HL-60 (cell line): ENCODE measurements at regions not wholly inside any gene's neighbourhood (a gene's known extent, or its start where the extent isn't known, plus 50 kb on each side); places are given as distances from the start of the nearest gene placed in this dataset.

Experiments used
- GABPA ChIP-seq: IDR thresholded peaks from 2 replicates; pipeline ENCODE4 v1.6.1; 2012; ENCODE audit warnings: low read depth
- POLR2AphosphoS5 ChIP-seq: IDR thresholded peaks from 2 replicates; pipeline ENCODE4 v1.6.1; 2012; ENCODE audit warnings: low read depth
- SPI1 ChIP-seq: IDR thresholded peaks from 2 replicates; pipeline ENCODE4 v1.6.1; 2012; ENCODE audit warnings: low read depth, mild to moderate bottlenecking, borderline replicate concordance
- TF ChIP-seq, protein P1 (sequence below): IDR thresholded peaks from one replicate; pipeline ENCODE4 v1.5.1; 2011; ENCODE audit warnings: low read length, control low read depth, inconsistent platforms; ENCODE audit not compliant: insufficient read depth
- TF ChIP-seq, protein P2 (sequence below): IDR thresholded peaks from 2 replicates; pipeline ENCODE4 v1.6.1; 2012; ENCODE audit warnings: low read depth; ENCODE audit not compliant: insufficient replicate concordance

DNA sequence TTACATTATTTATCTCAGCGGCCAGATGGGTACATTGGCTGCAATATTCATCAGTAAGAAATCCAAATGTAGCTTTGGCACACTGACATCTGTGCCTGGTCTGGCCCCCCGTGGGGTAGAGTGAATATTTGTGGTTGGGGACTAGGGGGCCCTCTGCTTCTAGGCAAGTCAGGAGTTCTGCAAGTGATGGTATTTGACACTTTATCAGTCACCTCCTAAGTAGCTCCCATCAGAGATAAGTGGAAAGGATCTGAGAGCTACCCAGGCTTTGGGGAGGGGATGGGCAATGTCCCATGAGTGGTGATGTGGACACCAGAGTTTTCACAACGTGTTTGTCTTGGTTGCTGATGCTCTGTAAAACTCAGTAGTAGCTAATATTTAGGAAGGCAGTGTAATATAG is 609.9 kb upstream of the RBFOX1 start:
- TF ChIP-seq, protein P1, sequence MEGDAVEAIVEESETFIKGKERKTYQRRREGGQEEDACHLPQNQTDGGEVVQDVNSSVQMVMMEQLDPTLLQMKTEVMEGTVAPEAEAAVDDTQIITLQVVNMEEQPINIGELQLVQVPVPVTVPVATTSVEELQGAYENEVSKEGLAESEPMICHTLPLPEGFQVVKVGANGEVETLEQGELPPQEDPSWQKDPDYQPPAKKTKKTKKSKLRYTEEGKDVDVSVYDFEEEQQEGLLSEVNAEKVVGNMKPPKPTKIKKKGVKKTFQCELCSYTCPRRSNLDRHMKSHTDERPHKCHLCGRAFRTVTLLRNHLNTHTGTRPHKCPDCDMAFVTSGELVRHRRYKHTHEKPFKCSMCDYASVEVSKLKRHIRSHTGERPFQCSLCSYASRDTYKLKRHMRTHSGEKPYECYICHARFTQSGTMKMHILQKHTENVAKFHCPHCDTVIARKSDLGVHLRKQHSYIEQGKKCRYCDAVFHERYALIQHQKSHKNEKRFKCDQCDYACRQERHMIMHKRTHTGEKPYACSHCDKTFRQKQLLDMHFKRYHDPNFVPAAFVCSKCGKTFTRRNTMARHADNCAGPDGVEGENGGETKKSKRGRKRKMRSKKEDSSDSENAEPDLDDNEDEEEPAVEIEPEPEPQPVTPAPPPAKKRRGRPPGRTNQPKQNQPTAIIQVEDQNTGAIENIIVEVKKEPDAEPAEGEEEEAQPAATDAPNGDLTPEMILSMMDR, result no peak
- TF ChIP-seq GABPA, result no peak
- TF ChIP-seq POLR2AphosphoS5, result no peak
- TF ChIP-seq SPI1, result no peak
- TF ChIP-seq, protein P2, sequence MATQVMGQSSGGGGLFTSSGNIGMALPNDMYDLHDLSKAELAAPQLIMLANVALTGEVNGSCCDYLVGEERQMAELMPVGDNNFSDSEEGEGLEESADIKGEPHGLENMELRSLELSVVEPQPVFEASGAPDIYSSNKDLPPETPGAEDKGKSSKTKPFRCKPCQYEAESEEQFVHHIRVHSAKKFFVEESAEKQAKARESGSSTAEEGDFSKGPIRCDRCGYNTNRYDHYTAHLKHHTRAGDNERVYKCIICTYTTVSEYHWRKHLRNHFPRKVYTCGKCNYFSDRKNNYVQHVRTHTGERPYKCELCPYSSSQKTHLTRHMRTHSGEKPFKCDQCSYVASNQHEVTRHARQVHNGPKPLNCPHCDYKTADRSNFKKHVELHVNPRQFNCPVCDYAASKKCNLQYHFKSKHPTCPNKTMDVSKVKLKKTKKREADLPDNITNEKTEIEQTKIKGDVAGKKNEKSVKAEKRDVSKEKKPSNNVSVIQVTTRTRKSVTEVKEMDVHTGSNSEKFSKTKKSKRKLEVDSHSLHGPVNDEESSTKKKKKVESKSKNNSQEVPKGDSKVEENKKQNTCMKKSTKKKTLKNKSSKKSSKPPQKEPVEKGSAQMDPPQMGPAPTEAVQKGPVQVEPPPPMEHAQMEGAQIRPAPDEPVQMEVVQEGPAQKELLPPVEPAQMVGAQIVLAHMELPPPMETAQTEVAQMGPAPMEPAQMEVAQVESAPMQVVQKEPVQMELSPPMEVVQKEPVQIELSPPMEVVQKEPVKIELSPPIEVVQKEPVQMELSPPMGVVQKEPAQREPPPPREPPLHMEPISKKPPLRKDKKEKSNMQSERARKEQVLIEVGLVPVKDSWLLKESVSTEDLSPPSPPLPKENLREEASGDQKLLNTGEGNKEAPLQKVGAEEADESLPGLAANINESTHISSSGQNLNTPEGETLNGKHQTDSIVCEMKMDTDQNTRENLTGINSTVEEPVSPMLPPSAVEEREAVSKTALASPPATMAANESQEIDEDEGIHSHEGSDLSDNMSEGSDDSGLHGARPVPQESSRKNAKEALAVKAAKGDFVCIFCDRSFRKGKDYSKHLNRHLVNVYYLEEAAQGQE, result no peak
